ENCODE measurements at regions not wholly inside any gene's neighbourhood (a gene's known extent, or its start where the extent isn't known, plus 50 kb on each side); places are given as distances from the start of the nearest gene placed in this dataset.
"Not testable (repeated sequence)": the region's sequence is repeated elsewhere in the genome, so short reads cannot be mapped to it uniquely, and the experiment has no call there.

DNA sequence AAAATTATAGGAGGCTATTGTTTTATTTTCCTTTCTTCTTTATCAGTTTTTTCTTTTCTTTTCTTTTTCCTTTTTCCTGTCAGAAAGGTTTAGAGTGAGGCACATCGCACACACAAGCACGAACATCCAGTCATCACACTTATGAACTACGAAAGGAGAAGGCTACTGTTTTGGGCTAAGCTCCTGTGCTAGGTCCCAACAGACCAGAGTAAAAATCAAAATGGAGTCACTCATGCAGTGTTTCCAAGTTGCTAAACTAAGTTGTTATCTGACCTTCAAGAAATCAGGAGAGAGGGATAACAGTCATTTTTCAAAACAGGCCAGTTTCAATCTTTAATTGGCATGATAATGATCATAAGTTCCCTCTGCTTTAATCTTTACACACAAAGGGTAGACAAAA, 93.6 kb downstream of the CD24 start:
- TF ChIP-seq JUND (IDR thresholded peaks at IDR 0.05; ENCODE audit: low read depth): no peak
- in situ Hi-C loops (cut with HindIII; ENCODE audit: low pct_unique_long_range_greater_than_20kb, low sequenced_read_pairs): no loop called here
- no peak for DNase-seq (ENCODE audit: low read depth in 1 of 2, low spot score in 1 of 2)

DNA sequence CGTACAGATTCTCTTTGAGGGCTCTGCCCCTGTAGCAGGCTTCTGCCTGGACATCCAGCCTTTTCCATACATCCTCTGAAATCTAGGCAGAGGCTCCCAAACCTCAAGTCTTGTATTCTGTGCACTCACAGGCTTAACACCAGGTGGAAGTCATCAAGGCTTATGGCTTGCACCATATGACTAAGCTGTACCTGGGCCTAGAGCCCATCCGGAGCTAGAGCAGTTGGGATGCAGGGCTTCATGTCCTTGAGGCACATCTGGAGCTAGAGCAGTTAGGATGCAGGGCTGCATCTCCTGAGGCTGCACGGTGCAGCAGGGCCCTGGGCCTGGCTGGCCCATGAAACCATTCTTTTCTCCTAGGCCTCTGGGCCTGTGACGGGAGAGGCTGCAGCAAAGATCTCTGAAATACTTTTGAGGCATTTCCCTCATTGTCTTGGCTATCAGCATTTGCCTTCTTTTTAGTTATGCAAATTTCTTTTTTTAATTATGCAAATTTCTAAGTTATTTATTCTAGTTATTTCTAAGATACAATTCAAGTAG, 98.7 kb downstream of the CD24 start:
- in situ Hi-C loops (cut with HindIII; ENCODE audit: low pct_unique_long_range_greater_than_20kb, low sequenced_read_pairs): no loop called here
- TF ChIP-seq JUND (IDR thresholded peaks at IDR 0.05; ENCODE audit: low read depth): no peak
- DNase-seq (ENCODE audit: low read depth in 1 of 2, low spot score in 1 of 2): no peak

- TF ChIP-seq JUND (IDR thresholded peaks at IDR 0.05; ENCODE audit: low read depth): no peak
- in situ Hi-C loops (cut with HindIII; ENCODE audit: low pct_unique_long_range_greater_than_20kb, low sequenced_read_pairs): no loop called here
- DNase-seq (ENCODE audit: low read depth in 1 of 2, low spot score in 1 of 2): no peak
These were observed 100.0 kb downstream of the CD24 start for GRCh38 chr6:106874481-106874880.

- 0 out of 2 replicates have a peak, but pooled peaks have one; percentile 32 for TF ChIP-seq JUND (IDR thresholded peaks at IDR 0.05; ENCODE audit: low read depth)
- in situ Hi-C loops (cut with HindIII; ENCODE audit: low pct_unique_long_range_greater_than_20kb, low sequenced_read_pairs): no loop called here
- peak in 1 of 2 experiments; percentile 81 for DNase-seq (ENCODE audit: low read depth in 1 of 2, low spot score in 1 of 2)
These were observed 102.5 kb downstream of the CD24 start for GRCh38 chr6:106872049-106872448.

- no peak for DNase-seq (ENCODE audit: low read depth in 1 of 2, low spot score in 1 of 2)
- in situ Hi-C loops (cut with HindIII; ENCODE audit: low pct_unique_long_range_greater_than_20kb, low sequenced_read_pairs): no loop called here
- no peak for TF ChIP-seq JUND (IDR thresholded peaks at IDR 0.05; ENCODE audit: low read depth)
These were observed 103.5 kb downstream of the CD24 start for GRCh38 chr6:106870824-106871717.

- in situ Hi-C loops (cut with HindIII; ENCODE audit: low pct_unique_long_range_greater_than_20kb, low sequenced_read_pairs): no loop called here
- peak; percentile 35 to 78 for DNase-seq (ENCODE audit: low read depth in 1 of 2, low spot score in 1 of 2)
- peak; percentile 71 for TF ChIP-seq JUND (IDR thresholded peaks at IDR 0.05; ENCODE audit: low read depth)
These were observed 104.5 kb downstream of the CD24 start for GRCh38 chr6:106870069-106870468.

GRCh38 chr6:106869203-106869602, 105.3 kb downstream of the CD24 start:
- in situ Hi-C loops (cut with HindIII; ENCODE audit: low pct_unique_long_range_greater_than_20kb, low sequenced_read_pairs): no loop called here

GRCh38 chr6:106866875-106867658, 107.5 kb downstream of the CD24 start:
- no peak for TF ChIP-seq JUND (IDR thresholded peaks at IDR 0.05; ENCODE audit: low read depth)
- DNase-seq (ENCODE audit: low read depth in 1 of 2, low spot score in 1 of 2): no peak
- in situ Hi-C loops (cut with HindIII; ENCODE audit: low pct_unique_long_range_greater_than_20kb, low sequenced_read_pairs): no loop called here

More at GRCh38 chr6:106869203-106869602, 105.3 kb downstream of the CD24 start:
- no peak for DNase-seq (ENCODE audit: low read depth in 1 of 2, low spot score in 1 of 2)
- no peak for TF ChIP-seq JUND (IDR thresholded peaks at IDR 0.05; ENCODE audit: low read depth)

DNA sequence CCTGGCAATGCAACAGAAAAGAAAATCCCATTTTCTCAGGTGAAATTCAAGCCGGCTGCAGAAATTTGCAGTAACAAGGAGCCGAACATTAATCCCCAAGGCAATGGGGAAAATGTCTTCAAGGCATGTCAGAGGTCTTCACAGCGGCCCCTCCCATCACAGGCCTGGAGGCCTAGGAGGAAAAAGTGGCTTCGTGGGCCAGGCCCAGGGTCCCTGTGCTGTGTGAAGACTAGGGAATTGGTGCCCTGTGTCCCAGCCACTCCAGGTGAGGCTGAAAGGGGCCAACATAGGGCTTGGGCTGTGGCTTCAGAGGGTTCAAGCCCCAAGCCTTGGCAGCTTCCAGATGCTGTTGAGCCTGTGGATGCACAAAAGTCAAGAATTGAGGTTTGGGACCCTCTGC, 111.7 kb downstream of the CD24 start:
- no peak for DNase-seq (ENCODE audit: low read depth in 1 of 2, low spot score in 1 of 2)
- in situ Hi-C loops (cut with HindIII; ENCODE audit: low pct_unique_long_range_greater_than_20kb, low sequenced_read_pairs): no loop called here
- TF ChIP-seq JUND (IDR thresholded peaks at IDR 0.05; ENCODE audit: low read depth): no peak

DNA sequence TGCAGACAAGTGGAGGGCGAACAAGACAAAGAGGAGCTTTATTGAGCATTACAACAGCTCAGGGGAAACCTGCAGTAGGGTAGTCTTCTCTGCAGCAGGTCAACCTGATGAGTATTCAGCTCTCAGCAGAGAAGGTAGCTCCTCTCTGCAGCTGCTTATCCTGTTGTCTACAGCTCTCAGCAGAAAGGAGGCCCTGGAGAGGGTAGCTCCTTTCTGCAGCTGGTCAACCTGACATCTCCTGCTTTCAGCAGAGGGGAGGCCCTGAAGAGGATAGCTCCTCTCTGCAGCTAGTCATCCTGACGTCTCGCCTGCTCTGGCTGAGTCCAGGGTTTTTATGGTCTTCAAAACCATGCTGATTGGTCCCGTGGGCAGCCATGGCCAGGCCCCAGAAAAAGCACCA, 113.6 kb downstream of the CD24 start:
- in situ Hi-C loops (cut with HindIII; ENCODE audit: low pct_unique_long_range_greater_than_20kb, low sequenced_read_pairs): no loop called here
- TF ChIP-seq JUND (IDR thresholded peaks at IDR 0.05; ENCODE audit: low read depth): no peak

GRCh38 chr6:106858653-106859092, 115.9 kb downstream of the CD24 start:
- TF ChIP-seq JUND (IDR thresholded peaks at IDR 0.05; ENCODE audit: low read depth): no peak
- in situ Hi-C loops (cut with HindIII; ENCODE audit: low pct_unique_long_range_greater_than_20kb, low sequenced_read_pairs): no loop called here

More for the DNA sequence above, 113.6 kb downstream of the CD24 start:
- no peak for DNase-seq (ENCODE audit: low read depth in 1 of 2, low spot score in 1 of 2)

GRCh38 chr6:106857771-106858652, 116.5 kb downstream of the CD24 start:
- DNase-seq (ENCODE audit: low read depth in 1 of 2, low spot score in 1 of 2): no peak
- in situ Hi-C loops (cut with HindIII; ENCODE audit: low pct_unique_long_range_greater_than_20kb, low sequenced_read_pairs): no loop called here
- no peak for TF ChIP-seq JUND (IDR thresholded peaks at IDR 0.05; ENCODE audit: low read depth)

More at GRCh38 chr6:106858653-106859092, 115.9 kb downstream of the CD24 start:
- no peak for DNase-seq (ENCODE audit: low read depth in 1 of 2, low spot score in 1 of 2)

DNA sequence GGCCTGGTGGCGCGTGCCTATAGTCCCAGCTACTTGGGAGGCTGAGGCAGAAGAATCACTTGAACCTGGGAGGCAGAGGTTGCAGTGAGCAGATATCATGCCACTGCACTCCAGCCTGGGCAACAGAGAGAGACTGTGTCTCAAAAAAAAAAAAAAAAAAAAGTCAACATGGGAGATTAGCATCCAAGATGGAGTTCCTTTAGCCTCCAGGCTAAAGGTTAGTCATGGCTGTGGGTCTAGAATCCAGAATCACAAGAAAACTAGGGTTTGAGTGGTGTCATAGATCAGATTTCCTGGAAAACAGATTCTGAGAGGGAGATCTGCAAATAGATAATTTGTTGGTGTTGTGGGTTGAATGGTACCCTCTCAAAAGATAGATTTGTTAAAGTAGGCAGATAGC, 117.2 kb downstream of the CD24 start:
- DNase-seq (ENCODE audit: low read depth in 1 of 2, low spot score in 1 of 2); in situ Hi-C loops (cut with HindIII; ENCODE audit: low pct_unique_long_range_greater_than_20kb, low sequenced_read_pairs): not testable (repeated sequence)
